ENCODE measurements at regions not wholly inside any gene's neighbourhood (a gene's known extent, or its start where the extent isn't known, plus 50 kb on each side); places are given as distances from the start of the nearest gene placed in this dataset.

DNA sequence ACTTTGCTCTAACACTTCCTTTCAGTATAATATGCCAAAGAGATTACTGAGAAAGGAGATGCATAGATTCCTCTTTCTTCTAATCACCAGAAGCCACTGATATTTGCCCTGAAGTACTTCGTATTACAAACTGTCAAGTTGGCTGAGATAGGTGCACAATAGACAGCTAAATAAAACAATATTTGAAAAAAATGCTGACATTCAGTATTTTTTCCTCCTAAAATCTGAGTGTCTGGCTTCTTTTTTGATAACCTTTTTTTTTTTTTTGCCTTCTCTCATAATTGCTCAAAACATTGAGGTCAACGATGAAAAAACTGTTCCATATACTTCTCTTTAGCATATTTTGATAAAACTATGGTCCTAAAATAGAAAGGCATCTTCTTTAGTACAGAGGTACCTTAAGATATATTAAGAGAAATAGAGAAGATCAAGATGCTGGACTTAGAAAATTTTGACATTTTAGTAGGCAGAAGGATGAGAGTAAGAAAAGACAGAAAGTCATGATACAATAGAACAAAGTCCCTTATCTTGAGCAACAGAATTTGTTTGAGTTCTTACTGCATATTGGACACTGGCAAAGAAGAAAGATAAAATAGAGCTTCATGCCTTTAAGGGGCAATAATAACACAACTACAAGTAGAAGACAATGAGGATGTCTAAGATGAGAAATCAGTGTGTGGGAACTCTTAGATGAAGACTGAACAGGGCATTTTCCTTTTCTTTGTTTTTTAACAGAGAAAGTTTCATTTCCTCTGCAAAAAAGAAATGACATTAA lies 220.7 kb downstream of the PTH2R start:
- Mint-ChIP-seq H3K27ac (no peak overlapping the region), H3K4me3 (no peak overlapping the region), H3K9me3 (peaks cover 3 to 11% (median 5%) of the 10 kb centered on the region in 6 donors), H3K36me3 (no peaks in the 10 kb centered on the region), H3K27me3 (ENCODE audit: low read depth in 3 of 3) (no peaks in the 10 kb centered on the region), H3K4me1 (no peaks in the 10 kb centered on the region)
- no peak for DNase-seq

DNA sequence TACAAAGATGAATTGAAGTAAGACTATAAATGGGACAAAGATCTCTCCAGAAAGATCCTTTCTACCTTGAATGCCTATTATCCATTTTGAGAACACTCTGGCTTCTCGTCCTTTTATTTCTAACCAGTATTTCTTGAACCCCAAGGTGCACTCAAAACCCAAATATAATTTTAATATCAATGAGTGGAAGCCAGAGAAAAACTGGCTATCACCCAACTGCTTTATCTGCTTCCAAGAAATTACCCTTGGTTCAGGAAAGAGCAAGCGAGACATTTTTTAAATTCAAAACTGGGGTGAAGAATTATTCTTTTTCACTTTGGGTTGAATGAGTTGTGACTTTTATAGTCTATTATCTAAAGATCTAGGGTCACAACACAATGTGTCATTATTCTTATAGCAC lies 221.3 kb downstream of the PTH2R start:
- Mint-ChIP-seq H3K27ac (no peak overlapping the region), H3K36me3 (no peaks in the 10 kb centered on the region), H3K27me3 (ENCODE audit: low read depth in 3 of 3) (no peaks in the 10 kb centered on the region), H3K9me3 (peaks cover 3 to 11% (median 5%) of the 10 kb centered on the region in 6 donors), H3K4me3 (no peak overlapping the region), H3K4me1 (no peaks in the 10 kb centered on the region)
- DNase-seq = no peak

DNA sequence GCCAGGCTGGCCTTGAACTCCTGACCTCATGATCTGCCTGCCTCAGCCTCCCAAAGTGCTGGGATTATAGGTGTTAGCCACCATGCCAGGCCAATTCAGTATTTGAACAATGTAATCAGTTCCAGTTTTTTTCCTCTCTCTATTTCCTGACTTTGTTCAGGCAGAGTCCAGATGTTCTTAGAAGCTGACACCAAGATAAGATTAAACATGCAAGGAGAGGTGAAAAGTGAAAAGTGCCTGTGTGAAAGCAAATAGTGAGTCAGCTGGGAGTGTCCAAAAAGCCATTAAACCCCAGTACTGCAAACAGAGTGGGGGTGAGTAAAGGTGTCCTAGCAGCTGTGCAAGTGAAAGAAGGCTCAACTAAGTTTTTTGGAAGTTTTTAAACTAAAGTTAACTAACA lies 231.5 kb downstream of the PTH2R start:
- Mint-ChIP-seq H3K27ac (no peak overlapping the region), H3K27me3 (ENCODE audit: low read depth in 3 of 3) (no peaks in the 10 kb centered on the region), H3K9me3 (peaks cover 0 to 12% (median 4%) of the 10 kb centered on the region in 6 donors), H3K36me3 (no peaks in the 10 kb centered on the region), H3K4me3 (no peak overlapping the region), H3K4me1 (no peaks in the 10 kb centered on the region)
- no peak for DNase-seq

DNA sequence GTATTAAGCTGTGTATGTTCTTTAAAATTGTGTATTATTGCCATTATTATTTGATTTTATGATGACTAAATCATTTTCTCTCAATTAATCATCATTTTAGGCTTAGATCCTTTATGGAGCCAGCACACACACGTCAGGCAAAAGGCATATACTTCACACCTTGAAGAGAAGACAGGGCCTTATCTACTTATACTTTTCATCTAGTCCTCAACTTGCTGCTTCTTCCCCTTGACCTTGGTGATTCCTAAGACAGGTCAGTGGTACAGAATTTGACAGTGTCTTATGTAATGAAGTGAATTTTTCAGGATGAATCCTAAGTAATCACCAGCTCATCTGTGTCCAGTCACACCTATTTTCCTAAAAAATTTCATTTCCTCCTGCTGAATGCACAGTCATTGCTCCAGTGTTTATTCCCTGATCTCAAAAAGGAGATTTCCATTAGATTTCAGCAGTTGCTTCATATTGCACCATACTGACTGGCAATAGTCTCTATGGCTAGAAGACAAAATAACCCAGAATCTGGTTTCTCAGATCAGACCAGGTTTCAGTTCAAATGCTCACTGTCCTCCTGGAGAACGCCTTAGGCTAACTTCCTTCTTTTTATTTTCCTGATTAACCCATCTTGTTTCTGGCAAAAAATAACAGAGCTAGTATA lies 235.7 kb downstream of the PTH2R start:
- no peak overlapping the region for H3K4me3 Mint-ChIP-seq
- H3K9me3 Mint-ChIP-seq = peaks cover 0 to 12% (median 4%) of the 10 kb centered on the region in 6 donors
- H3K36me3 Mint-ChIP-seq = no peaks in the 10 kb centered on the region
- no peak for DNase-seq
- no peaks in the 10 kb centered on the region for H3K4me1 Mint-ChIP-seq
- no peaks in the 10 kb centered on the region for H3K27me3 Mint-ChIP-seq (ENCODE audit: low read depth in 3 of 3)
- H3K27ac Mint-ChIP-seq = no peak overlapping the region

DNA sequence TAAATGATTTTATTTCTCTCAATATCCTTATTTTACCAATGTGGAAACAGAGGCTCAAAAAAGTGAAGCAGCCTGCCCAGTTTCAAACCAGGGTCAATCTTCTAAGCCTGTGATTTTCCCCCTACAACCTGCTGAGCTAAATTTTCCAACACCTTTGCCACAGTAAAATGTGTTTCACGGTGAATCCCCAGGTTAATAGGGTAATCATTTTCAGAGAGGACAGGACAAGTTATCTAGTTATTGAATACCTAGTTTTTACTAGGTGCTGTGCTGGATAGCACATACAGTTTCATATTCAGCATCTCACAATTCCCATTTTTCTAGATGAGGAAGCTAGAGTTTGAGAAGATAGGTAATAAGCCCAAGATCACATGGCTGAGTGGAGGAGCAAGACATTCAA lies 236.6 kb downstream of the PTH2R start:
- H3K36me3 Mint-ChIP-seq = no peaks in the 10 kb centered on the region
- H3K9me3 Mint-ChIP-seq = peaks cover 0 to 7% (median 5%) of the 10 kb centered on the region in 6 donors
- no peak overlapping the region for H3K27ac Mint-ChIP-seq
- no peak for DNase-seq
- no peaks in the 10 kb centered on the region for H3K27me3 Mint-ChIP-seq (ENCODE audit: low read depth in 3 of 3)
- no peaks in the 10 kb centered on the region for H3K4me1 Mint-ChIP-seq
- no peak overlapping the region for H3K4me3 Mint-ChIP-seq

DNA sequence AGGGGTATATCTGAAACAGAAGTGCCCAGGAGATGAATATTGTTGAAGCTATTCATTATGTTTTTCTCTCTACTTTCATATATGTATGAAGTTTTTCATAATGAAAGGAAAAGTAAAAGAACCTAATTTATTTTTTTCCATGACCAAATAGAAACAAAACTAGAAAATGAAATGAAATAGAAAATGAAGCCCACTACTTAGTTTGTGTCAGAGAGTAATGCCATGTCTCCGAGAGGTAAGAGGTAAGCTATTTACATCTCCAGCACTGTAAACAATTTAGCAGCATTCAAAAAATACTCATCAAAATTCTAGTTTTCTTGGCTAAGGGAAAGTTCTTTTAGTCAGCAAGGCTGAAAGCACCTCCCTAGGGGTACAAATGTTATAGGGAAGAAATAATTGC lies 238.6 kb downstream of the PTH2R start:
- Mint-ChIP-seq H3K9me3 (peaks cover 0 to 9% (median 5%) of the 10 kb centered on the region in 6 donors), H3K4me1 (no peaks in the 10 kb centered on the region), H3K27ac (no peak overlapping the region), H3K27me3 (ENCODE audit: low read depth in 3 of 3) (no peaks in the 10 kb centered on the region), H3K4me3 (no peak overlapping the region), H3K36me3 (no peaks in the 10 kb centered on the region)
- no peak for DNase-seq

DNA sequence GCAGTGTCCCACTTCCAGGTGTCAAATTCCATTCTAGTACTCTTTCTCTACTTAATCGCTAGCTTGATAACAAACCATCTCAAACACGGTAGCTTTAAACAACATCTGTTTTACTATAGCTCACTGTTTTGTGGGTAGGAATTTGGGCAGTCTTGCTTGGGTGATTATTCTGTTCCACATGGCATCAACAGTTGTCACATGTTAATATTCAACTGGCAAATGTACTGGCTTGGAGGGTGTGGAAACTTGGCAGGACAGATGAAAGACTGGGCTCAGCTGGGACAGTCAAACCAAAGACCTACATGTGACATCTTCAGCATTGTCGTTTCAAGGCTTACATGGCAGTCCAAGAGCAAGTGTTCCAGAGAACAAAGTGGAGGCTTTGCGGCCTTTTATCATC lies 241.8 kb downstream of the PTH2R start:
- H3K36me3 Mint-ChIP-seq = no peaks in the 10 kb centered on the region

DNA sequence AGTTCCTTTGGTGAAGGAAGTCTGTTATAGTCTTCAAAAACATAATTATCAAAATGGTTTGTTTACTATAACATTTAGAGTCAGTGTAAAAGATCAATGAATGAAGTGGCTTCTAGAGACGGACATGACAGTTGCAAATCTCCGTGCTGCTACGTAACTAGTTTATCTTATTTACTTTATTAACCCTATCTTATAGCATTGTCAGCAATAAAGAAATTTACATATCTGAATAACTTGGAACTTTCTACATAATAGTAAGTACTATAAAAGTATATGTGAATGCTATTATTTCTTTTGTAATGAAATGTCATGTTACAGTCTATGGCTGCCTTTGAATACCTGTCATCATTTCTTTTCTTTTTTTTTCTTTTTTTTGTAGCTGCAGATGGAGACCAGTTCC lies 246.8 kb downstream of the PTH2R start:
- DNase-seq = no peak
- Mint-ChIP-seq H3K9me3 (peaks cover 2 to 14% (median 4%) of the 10 kb centered on the region in 6 donors), H3K4me3 (no peak overlapping the region), H3K27ac (no peak overlapping the region), H3K36me3 (no peaks in the 10 kb centered on the region), H3K27me3 (ENCODE audit: low read depth in 3 of 3) (peaks cover 0 to 2% (median 0%) of the 10 kb centered on the region in 3 donors), H3K4me1 (no peaks in the 10 kb centered on the region)

More for the DNA sequence above, 241.8 kb downstream of the PTH2R start:
- Mint-ChIP-seq H3K9me3 (peaks cover 0 to 18% (median 6%) of the 10 kb centered on the region in 6 donors), H3K4me1 (no peaks in the 10 kb centered on the region), H3K27ac (no peak overlapping the region), H3K4me3 (no peak overlapping the region), H3K27me3 (ENCODE audit: low read depth in 3 of 3) (peaks cover 0 to 2% (median 0%) of the 10 kb centered on the region in 3 donors)
- DNase-seq = no peak

DNA sequence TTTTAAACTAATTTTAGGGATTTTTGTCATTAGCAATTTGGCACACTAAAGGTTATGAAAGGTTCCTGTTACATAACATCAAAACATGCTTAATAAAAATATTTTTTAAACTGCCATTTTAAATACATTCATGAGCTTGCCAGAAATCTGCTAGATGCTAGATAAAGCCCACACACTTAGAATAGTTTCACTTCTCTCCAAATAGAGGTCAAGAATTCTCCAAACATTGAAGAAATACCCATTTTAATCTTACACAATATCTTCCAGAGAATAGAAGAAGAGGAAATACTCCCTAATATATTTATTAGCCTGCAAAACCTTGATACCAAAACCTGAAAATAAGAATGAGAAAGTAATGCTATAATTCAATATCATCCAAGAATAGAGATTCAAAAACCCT lies 247.5 kb downstream of the PTH2R start:
- Mint-ChIP-seq H3K9me3 (peaks cover 0 to 12% (median 4%) of the 10 kb centered on the region in 6 donors), H3K27me3 (ENCODE audit: low read depth in 3 of 3) (peaks cover 0 to 2% (median 0%) of the 10 kb centered on the region in 3 donors), H3K4me1 (no peaks in the 10 kb centered on the region), H3K36me3 (no peaks in the 10 kb centered on the region), H3K27ac (no peak overlapping the region), H3K4me3 (no peak overlapping the region)
- DNase-seq = no peak

DNA sequence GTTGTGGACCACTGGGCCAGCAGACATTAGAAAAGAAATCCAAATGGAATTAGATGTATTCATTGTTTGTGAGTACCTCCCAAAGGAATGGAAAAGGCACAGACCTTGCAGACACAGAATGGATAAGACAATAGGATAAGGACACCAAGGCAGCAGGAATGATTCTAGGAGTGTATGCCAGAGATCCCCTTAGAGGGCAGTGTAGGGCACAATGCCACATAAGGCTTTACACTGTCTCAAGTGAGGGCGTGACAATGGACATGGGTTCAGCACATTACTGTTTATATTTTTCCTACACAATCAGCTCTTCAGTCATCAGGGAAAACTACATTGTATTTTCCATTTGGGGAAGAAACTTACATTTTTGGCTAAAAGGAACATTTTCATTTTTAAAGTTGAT lies 250.9 kb downstream of the PTH2R start:
- H3K27ac Mint-ChIP-seq = peak overlapping the region in 1 of 6 donors; percentile 0
- no peak overlapping the region for H3K4me3 Mint-ChIP-seq
- peaks cover 0 to 19% (median 10%) of the 10 kb centered on the region in 6 donors for H3K9me3 Mint-ChIP-seq
- no peak for DNase-seq
- no peaks in the 10 kb centered on the region for H3K4me1 Mint-ChIP-seq
- peaks cover 0 to 2% (median 0%) of the 10 kb centered on the region in 3 donors for H3K27me3 Mint-ChIP-seq (ENCODE audit: low read depth in 3 of 3)
- no peaks in the 10 kb centered on the region for H3K36me3 Mint-ChIP-seq

DNA sequence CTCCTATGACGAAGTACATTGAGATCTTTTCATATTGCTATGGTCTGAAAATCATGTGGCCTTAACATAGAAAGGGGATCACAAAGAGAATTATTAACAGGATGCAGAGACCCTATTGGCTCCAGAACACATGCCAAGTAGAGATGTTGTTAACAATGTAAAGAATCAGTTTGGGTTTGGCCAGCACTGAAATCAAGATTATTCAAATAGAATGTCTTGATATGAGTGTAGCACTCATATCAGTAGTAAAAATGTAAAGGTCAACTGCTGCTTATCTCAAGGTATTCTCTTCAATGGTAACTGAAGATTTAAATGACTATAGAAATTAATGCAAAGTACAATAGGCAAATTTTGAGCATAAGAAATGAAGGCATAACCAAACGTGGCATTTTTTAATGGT lies 262.8 kb downstream of the PTH2R start:
- Mint-ChIP-seq H3K9me3 (peaks cover 0 to 26% (median 4%) of the 10 kb centered on the region in 6 donors), H3K27ac (no peak overlapping the region), H3K4me3 (no peak overlapping the region), H3K4me1 (no peaks in the 10 kb centered on the region), H3K27me3 (ENCODE audit: low read depth in 3 of 3) (no peaks in the 10 kb centered on the region), H3K36me3 (no peaks in the 10 kb centered on the region)
- no peak for DNase-seq

DNA sequence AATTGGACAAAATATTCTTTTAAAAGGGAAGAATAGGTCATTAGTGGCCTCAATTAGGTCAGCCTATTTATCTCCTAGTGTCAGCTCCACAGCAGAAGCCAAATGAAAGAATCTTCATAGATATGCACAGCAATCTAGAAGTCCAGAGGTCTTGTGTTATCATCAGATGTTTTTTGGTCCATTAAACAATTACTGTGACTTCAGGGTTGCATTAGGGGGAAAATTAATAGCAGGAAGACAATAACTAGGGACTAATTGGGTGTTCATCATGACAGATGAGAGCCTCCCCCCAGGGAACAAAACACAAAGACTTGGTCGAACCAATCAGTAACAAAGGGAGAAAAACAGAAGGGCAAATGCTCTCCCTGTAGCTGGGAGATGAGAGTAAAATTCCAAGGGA lies 264.7 kb downstream of the PTH2R start:
- H3K4me3 Mint-ChIP-seq = no peak overlapping the region
- no peak for DNase-seq
- peaks cover 0 to 2% (median 0%) of the 10 kb centered on the region in 3 donors for H3K27me3 Mint-ChIP-seq (ENCODE audit: low read depth in 3 of 3)
- H3K9me3 Mint-ChIP-seq = peaks cover 0 to 30% (median under 1%) of the 10 kb centered on the region in 6 donors
- no peak overlapping the region for H3K27ac Mint-ChIP-seq
- H3K36me3 Mint-ChIP-seq = no peaks in the 10 kb centered on the region
- H3K4me1 Mint-ChIP-seq = no peaks in the 10 kb centered on the region

DNA sequence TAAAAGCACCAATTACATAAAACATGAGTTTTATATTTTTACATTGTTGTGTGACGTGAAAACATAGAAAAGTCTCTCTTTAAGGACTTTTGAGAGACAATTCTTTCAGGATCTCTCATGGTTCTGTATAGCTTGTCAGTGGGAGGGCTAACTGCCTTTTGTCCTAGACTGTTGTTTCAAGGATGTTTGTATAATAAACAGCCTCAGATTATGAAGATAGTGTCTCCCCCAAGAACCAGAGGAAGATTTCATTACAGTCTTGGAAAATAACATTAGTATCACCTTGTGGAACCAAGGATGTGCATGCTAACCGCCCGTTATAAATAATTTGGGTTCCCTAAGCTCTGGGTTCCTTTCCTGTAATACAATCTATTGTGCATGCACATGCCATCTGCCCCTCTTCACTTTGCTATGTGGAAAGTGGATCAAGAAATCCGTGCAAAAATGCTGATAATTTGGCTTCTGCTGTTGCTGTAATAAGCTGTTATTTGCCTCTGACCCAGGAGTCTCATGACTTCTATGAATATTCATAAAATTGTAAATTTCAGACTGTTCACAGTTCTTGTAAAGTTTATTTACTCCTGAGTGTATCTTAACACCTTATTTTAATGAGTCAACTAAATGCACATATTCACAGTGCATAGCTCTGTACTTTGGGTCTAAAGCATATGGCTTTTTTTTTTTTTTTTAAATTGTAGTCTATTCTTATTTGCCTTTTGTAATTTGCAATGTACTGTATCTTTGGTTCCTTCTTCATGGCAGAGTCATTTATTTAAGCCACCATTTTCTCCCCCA lies 265.5 kb downstream of the PTH2R start:
- no peak overlapping the region for H3K4me3 Mint-ChIP-seq
- DNase-seq = no peak
- H3K36me3 Mint-ChIP-seq = no peaks in the 10 kb centered on the region
- no peaks in the 10 kb centered on the region for H3K4me1 Mint-ChIP-seq
- no peak overlapping the region for H3K27ac Mint-ChIP-seq
- peaks cover 0 to 38% (median 0%) of the 10 kb centered on the region in 6 donors for H3K9me3 Mint-ChIP-seq
- H3K27me3 Mint-ChIP-seq (ENCODE audit: low read depth in 3 of 3) = peaks cover 0 to 2% (median 0%) of the 10 kb centered on the region in 3 donors

DNA sequence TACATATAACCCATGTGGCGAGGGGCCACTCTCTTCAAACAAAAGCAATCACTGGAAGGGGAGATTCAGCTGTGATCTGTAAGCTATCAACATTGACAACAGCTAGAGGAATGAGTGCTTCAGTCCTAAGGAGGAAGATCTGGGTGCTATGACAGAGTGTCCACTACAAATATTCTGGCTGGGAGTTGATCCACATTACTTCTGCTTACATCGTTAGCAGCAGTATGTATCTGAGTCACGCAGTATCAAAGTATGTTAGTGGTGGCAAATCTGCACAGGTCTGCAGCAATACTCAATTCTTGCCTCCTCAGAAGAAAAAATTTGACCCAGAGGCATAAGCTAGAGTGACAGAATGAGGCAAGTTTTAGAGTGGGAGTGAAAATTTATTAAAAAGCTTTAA lies 267.0 kb downstream of the PTH2R start:
- Mint-ChIP-seq H3K4me1 (no peaks in the 10 kb centered on the region), H3K27me3 (ENCODE audit: low read depth in 3 of 3) (peaks cover 0 to 2% (median 0%) of the 10 kb centered on the region in 3 donors), H3K36me3 (no peaks in the 10 kb centered on the region), H3K4me3 (no peak overlapping the region), H3K9me3 (peaks cover 0 to 41% (median 2%) of the 10 kb centered on the region in 6 donors), H3K27ac (no peak overlapping the region)
- DNase-seq = no peak
